H1 (cell line): ENCODE measurements at regions not wholly inside any gene's neighbourhood (a gene's known extent, or its start where the extent isn't known, plus 50 kb on each side); places are given as distances from the start of the nearest gene placed in this dataset.

ENCODE experiments used
- ATF3 ChIP-seq: IDR thresholded peaks from 2 replicates; pipeline ENCODE4 v1.6.1; 2011; ENCODE audit warnings: low read depth, mild to moderate bottlenecking, low read length; ENCODE audit not compliant: insufficient read depth
- BCL11A ChIP-seq, 2 experiments: IDR thresholded peaks; one replicate each; pipeline ENCODE4 v1.6.1; 2011; ENCODE audit warnings: low read depth in 2 of 2, low read length in 2 of 2, mild to moderate bottlenecking in 2 of 2
- CEBPB ChIP-seq: IDR thresholded peaks from 2 replicates; pipeline ENCODE4 v1.6.1; 2012; ENCODE audit warnings: low read depth, low read length
- CHD7 ChIP-seq: fragments of 300-600 bp; sonication (generic); IDR thresholded peaks from 2 replicates; pipeline ENCODE4 v1.7.1; 2012; ENCODE audit warnings: low read length, moderate library complexity, mild to moderate bottlenecking, inconsistent platforms; ENCODE audit not compliant: insufficient replicate concordance
- E2F6 ChIP-seq: IDR thresholded peaks from 2 replicates; pipeline ENCODE4 v1.6.1; 2012; ENCODE audit warnings: inconsistent platforms
- EZH2 ChIP-seq: fragments of 200-600 bp; sonication (generic); IDR thresholded peaks from 2 replicates; pipeline ENCODE4 v1.7.1; 2012; ENCODE audit warnings: low read depth, mild to moderate bottlenecking, moderate library complexity, low read length, inconsistent platforms; ENCODE audit not compliant: severe bottlenecking
- HDAC6 ChIP-seq: IDR thresholded peaks from one replicate; pipeline ENCODE4 v1.7.1; 2012; ENCODE audit warnings: low read depth, mild to moderate bottlenecking, inconsistent platforms, low read length, moderate library complexity
- JUN ChIP-seq: IDR thresholded peaks from 2 replicates; pipeline ENCODE4 v1.6.1; 2011; ENCODE audit warnings: low read depth, mild to moderate bottlenecking, improper control_type of control experiment, low read length
- RAD21 ChIP-seq, 2 experiments: IDR thresholded peaks in 1 of 2; conservative IDR thresholded peaks in 1 of 2; 2 replicates each; pipeline ENCODE4 v1.6.1; 2011; ENCODE audit warnings: low read depth in 2 of 2, low read length in 2 of 2, improper control_type of control experiment in 1 of 2, inconsistent platforms in 1 of 2, mild to moderate bottlenecking in 1 of 2, moderate library complexity in 1 of 2

GRCh38 chr1:185663771-185664296 is 70.4 kb upstream of the HMCN1 start (continued):
- no peak for TF ChIP-seq CHD7
- no peak for TF ChIP-seq EZH2
- TF ChIP-seq BCL11A (IDR thresholded peaks at IDR 0.05; ENCODE audit: low read depth in 2 of 2, low read length in 2 of 2) = no peak
- TF ChIP-seq JUN = no peak
- TF ChIP-seq E2F6 = no peak
- no peak for TF ChIP-seq CEBPB
- no peak for TF ChIP-seq HDAC6
- TF ChIP-seq RAD21 (IDR thresholded peaks at IDR 0.05 in 1 of 2, conservative IDR thresholded peaks at IDR 0.05 in 1 of 2; ENCODE audit: low read depth in 2 of 2, low read length in 2 of 2) = no peak
- TF ChIP-seq ATF3 = no peak
